Neural progenitor cell (in vitro differentiated cells): ENCODE measurements at regions not wholly inside any gene's neighbourhood (a gene's known extent, or its start where the extent isn't known, plus 50 kb on each side); places are given as distances from the start of the nearest gene placed in this dataset.

ENCODE experiments used
- EZH2 ChIP-seq: fragments of 200-600 bp; sonication (generic); IDR thresholded peaks from 2 replicates; pipeline ENCODE4 v1.6.1; 2017; ENCODE audit warnings: antibody characterized with exemption, mild to moderate bottlenecking, moderate library complexity
- EZH2phosphoT487 ChIP-seq: fragments of 200-600 bp; sonication (generic); IDR thresholded peaks from 2 replicates; pipeline ENCODE4 v1.6.1; 2017; ENCODE audit warnings: antibody characterized with exemption

DNA sequence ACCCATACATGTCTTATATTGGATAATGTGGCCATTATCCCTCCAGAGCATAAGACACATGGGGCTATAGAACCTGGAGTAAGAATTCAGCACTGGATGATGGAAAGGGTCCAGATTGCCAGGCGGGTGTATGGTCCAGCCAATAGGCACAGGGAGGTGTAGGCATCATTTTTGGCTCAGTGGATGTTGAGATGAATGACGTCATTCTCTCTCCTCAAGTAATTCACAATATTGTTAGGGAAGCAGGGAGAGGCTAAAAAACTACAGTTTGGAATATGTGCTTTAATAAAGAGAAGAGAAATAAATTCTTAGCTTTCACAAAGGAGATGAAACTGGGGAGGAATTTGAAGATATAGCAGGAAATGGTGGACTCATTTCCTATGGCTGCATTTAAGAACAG, 461.1 kb upstream of the GOT2 start:
- TF ChIP-seq EZH2phosphoT487 (no peak), EZH2 (no peak)
